Panc1 (cell line): ENCODE measurements at regions not wholly inside any gene's neighbourhood (a gene's known extent, or its start where the extent isn't known, plus 50 kb on each side); places are given as distances from the start of the nearest gene placed in this dataset.

Experiments used
- ATAC-seq: fragments of 200-7000 bp; cut with Tn5 transposase; 2 replicates; pipeline ENCODE4 v1.9.1; 2020; ENCODE audit warnings: mild to moderate bottlenecking, moderate library complexity
- BruUV-seq: library from RNA; stranded (reverse); fragments of 400-500 nt; replicated peaks from 2 replicates; lab custom pipeline; 2021; lab: Mats Ljungman, UMichigan
- CTCF ChIA-PET: fragments of 300-600 bp; sonication (Branson Sonifier 250); formaldehyde crosslinking; loops from one replicate; lab custom pipeline; 2022; ENCODE audit warnings: antibody characterized with exemption; lab: Charles Lee
- POLR2A ChIA-PET: fragments of 300-600 bp; sonication (Branson Sonifier 250); formaldehyde crosslinking; loops from one replicate; lab custom pipeline; 2022; ENCODE audit warnings: antibody characterized with exemption; lab: Charles Lee
- DNase-seq: peaks from one replicate; pipeline ENCODE4 v3.0.0-alpha.2; 2010; ENCODE audit warnings: low read depth, low spot score
- H3K27ac ChIP-seq: 2 replicates; pipeline ENCODE4 v1.5.1; 2011; ENCODE audit warnings: mild to moderate bottlenecking, low read length, inconsistent platforms
- H3K27me3 ChIP-seq: fragments of 200-500 bp; sonication (Bioruptor generic); 2 replicates; pipeline ENCODE4 v1.6.0; 2014; ENCODE audit warnings: low read length, inconsistent platforms; ENCODE audit not compliant: control insufficient read depth, insufficient read depth
- H3K36me3 ChIP-seq: fragments of 200-500 bp; sonication (Bioruptor generic); 2 replicates; pipeline ENCODE4 v1.5.1; 2014; ENCODE audit warnings: inconsistent platforms, mild to moderate bottlenecking, low read length, moderate library complexity; ENCODE audit not compliant: control insufficient read depth, insufficient read depth
- H3K4me1 ChIP-seq: 2 replicates; pipeline ENCODE4 v1.5.1; 2011; ENCODE audit warnings: inconsistent platforms, mild to moderate bottlenecking, low read length, moderate library complexity; ENCODE audit not compliant: control insufficient read depth, insufficient read depth
- H3K4me3 ChIP-seq, 2 experiments: 2 replicates each; pipeline ENCODE4 v1.5.1; 2011 to 2012; ENCODE audit warnings: low read depth in 2 of 2, low read length in 2 of 2, mild to moderate bottlenecking in 2 of 2, inconsistent platforms in 1 of 2, moderate library complexity in 1 of 2
- H3K9me3 ChIP-seq: fragments of 200-500 bp; sonication (Bioruptor generic); 2 replicates; pipeline ENCODE4 v1.5.1; 2014; ENCODE audit warnings: low read depth, mild to moderate bottlenecking, inconsistent platforms, low read length, moderate library complexity; ENCODE audit not compliant: control insufficient read depth, insufficient read depth
- CTCF ChIP-seq: fragments of 450-650 bp; IDR thresholded peaks from 2 replicates; pipeline ENCODE4 v1.5.1; 2017; ENCODE audit warnings: mild to moderate bottlenecking
- POLR2AphosphoS5 ChIP-seq: IDR thresholded peaks from 2 replicates; pipeline ENCODE4 v1.6.1; 2012; ENCODE audit warnings: mild to moderate bottlenecking, low read depth, low read length, moderate library complexity
- REST ChIP-seq, 2 experiments: IDR thresholded peaks; 2 replicates each; pipeline ENCODE4 v1.6.1; 2011 to 2012; ENCODE audit warnings: low read depth in 2 of 2, control low read depth in 1 of 2, low read length in 1 of 2, mild to moderate bottlenecking in 1 of 2, moderate library complexity in 1 of 2; ENCODE audit not compliant: insufficient read depth in 1 of 2
- SIN3A ChIP-seq: IDR thresholded peaks from 2 replicates; pipeline ENCODE4 v1.6.1; 2012; ENCODE audit warnings: low read depth, mild to moderate bottlenecking, low read length, moderate library complexity, borderline replicate concordance; ENCODE audit not compliant: insufficient read depth
- TCF7L2 ChIP-seq: IDR thresholded peaks from 2 replicates; pipeline ENCODE4 v1.6.1; 2011; ENCODE audit warnings: mild to moderate bottlenecking, low read depth, low read length, inconsistent platforms
- in situ Hi-C: cut with HindIII; loops from 2 replicates; pipeline ENCODE4 v1.10.0; 2016; ENCODE audit warnings: low sequenced_read_pairs, low pct_unique_long_range_greater_than_20kb
- intact Hi-C: fragments of 100-400 bp; cut with micrococcal nuclease; formaldehyde crosslinking; loops from one replicate; pipeline ENCODE4 v1.10.0; 2022; ENCODE audit not compliant: unreplicated experiment

GRCh38 chr11:127454856-127455255 is 454.3 kb upstream of the KIRREL3 start:
- DNase-seq (no peak), ATAC-seq (no peak)
- H3K27me3 ChIP-seq: no peaks in the 10 kb centered on the region
- H3K4me1 ChIP-seq: no peaks in the 10 kb centered on the region
- no peaks in the 10 kb centered on the region for H3K9me3 ChIP-seq
- in situ Hi-C loops: no loop called here
- intact Hi-C loops: no loop called here
- H3K4me3 ChIP-seq: no peak overlapping the region
- no TSS peak for BruUV-seq
- no peaks in the 10 kb centered on the region for H3K36me3 ChIP-seq
- CTCF ChIA-PET: no interaction called here
- no peak overlapping the region for H3K27ac ChIP-seq
- POLR2A ChIA-PET: no interaction called here
- no peak for TF ChIP-seq SIN3A
- TF ChIP-seq REST (IDR thresholded peaks at IDR 0.05; ENCODE audit: insufficient read depth in 1 of 2, low read depth in 2 of 2, low read length in 1 of 2): no peak
- TF ChIP-seq CTCF: no peak
- TF ChIP-seq POLR2AphosphoS5: no peak
- TF ChIP-seq TCF7L2: no peak

- no TSS peak for BruUV-seq
- TF ChIP-seq TCF7L2 (no peak), REST (IDR thresholded peaks at IDR 0.05; ENCODE audit: insufficient read depth in 1 of 2, low read depth in 2 of 2, low read length in 1 of 2) (no peak), SIN3A (no peak), CTCF (no peak), POLR2AphosphoS5 (no peak)
- Histone ChIP-seq H3K9me3 (no peaks in the 10 kb centered on the region), H3K27me3 (no peaks in the 10 kb centered on the region; the same call in 1 of the 2 replicates), H3K4me3 (no peak overlapping the region), H3K27ac (no peak overlapping the region), H3K4me1 (no peaks in the 10 kb centered on the region), H3K36me3 (no peaks in the 10 kb centered on the region)
- DNase-seq (no peak), ATAC-seq (no peak)
- intact Hi-C loops (no loop called here), in situ Hi-C loops (no loop called here)
- ChIA-PET CTCF (no interaction called here), POLR2A (no interaction called here)
Observed at GRCh38 chr11:127452533-127452932, 452.0 kb upstream of the KIRREL3 start.
